SW 1271 (cell line): ENCODE measurements at regions not wholly inside any gene's neighbourhood (a gene's known extent, or its start where the extent isn't known, plus 50 kb on each side); places are given as distances from the start of the nearest gene placed in this dataset.
"Not testable (repeated sequence)": the region's sequence is repeated elsewhere in the genome, so short reads cannot be mapped to it uniquely, and the experiment has no call there.

Experiments used
- DNase-seq, 2 experiments: peaks; one replicate each; lab custom pipeline; 2025; lab: John Stamatoyannopoulos, UW

- no peak for DNase-seq
These were observed 741.8 kb downstream of the TMEM121 start for GRCh38 chr14:106268013-106268727.

GRCh38 chr14:106269029-106269428 lies 742.6 kb downstream of the TMEM121 start:
- no peak for DNase-seq

GRCh38 chr14:106269451-106270204 lies 743.2 kb downstream of the TMEM121 start:
- DNase-seq: no peak

- DNase-seq: not testable (repeated sequence)
These were observed 744.2 kb downstream of the TMEM121 start for GRCh38 chr14:106270476-106271121.

GRCh38 chr14:106276326-106277267 lies 750.2 kb downstream of the TMEM121 start:
- DNase-seq: no peak

GRCh38 chr14:106277503-106277902 lies 751.1 kb downstream of the TMEM121 start:
- peak in 1 of 2 experiments; percentile 17 for DNase-seq

GRCh38 chr14:106280876-106281275 lies 754.5 kb downstream of the TMEM121 start:
- no peak for DNase-seq

GRCh38 chr14:106286697-106287290 lies 760.4 kb downstream of the TMEM121 start:
- DNase-seq: peak in 1 of 2 experiments; percentile 3

GRCh38 chr14:106287506-106287905 lies 761.1 kb downstream of the TMEM121 start:
- no peak for DNase-seq

- DNase-seq: no peak
These were observed 765.2 kb downstream of the TMEM121 start for GRCh38 chr14:106291626-106292025.

GRCh38 chr14:106294324-106294723 lies 767.9 kb downstream of the TMEM121 start:
- DNase-seq: no peak

- DNase-seq: not testable (repeated sequence)
These were observed 774.6 kb downstream of the TMEM121 start for GRCh38 chr14:106300951-106301510.

- DNase-seq: not testable (repeated sequence)
These were observed 775.2 kb downstream of the TMEM121 start for GRCh38 chr14:106301609-106302008.

- DNase-seq: no peak
These were observed 776.3 kb downstream of the TMEM121 start for GRCh38 chr14:106302661-106303060.

- DNase-seq: no peak
These were observed 777.9 kb downstream of the TMEM121 start for GRCh38 chr14:106304271-106304670.

- no peak for DNase-seq
These were observed 782.5 kb downstream of the TMEM121 start for GRCh38 chr14:106308839-106309389.

GRCh38 chr14:106309423-106309822 lies 783.0 kb downstream of the TMEM121 start:
- no peak for DNase-seq

- DNase-seq: no peak
These were observed 789.1 kb downstream of the TMEM121 start for GRCh38 chr14:106315436-106315835.

- DNase-seq: no peak
These were observed 791.2 kb downstream of the TMEM121 start for GRCh38 chr14:106317593-106317992.

GRCh38 chr14:106318700-106319099 lies 792.3 kb downstream of the TMEM121 start:
- DNase-seq: no peak

GRCh38 chr14:106323970-106324369 lies 797.6 kb downstream of the TMEM121 start:
- DNase-seq: not testable (repeated sequence)
